Vagina (tissue), 2 donors: ENCODE measurements at regions not wholly inside any gene's neighbourhood (a gene's known extent, or its start where the extent isn't known, plus 50 kb on each side); places are given as distances from the start of the nearest gene placed in this dataset.
"Not testable (repeated sequence)": the region's sequence is repeated elsewhere in the genome, so short reads cannot be mapped to it uniquely, and the experiment has no call there.

Source experiments
- POLR2A ChIP-seq, 2 donors: fragments of 450-650 bp; IDR thresholded peaks; one replicate each; pipeline ENCODE4 v1.6.1; 2017; ENCODE audit warnings: antibody characterized with exemption in 2 of 2, mild to moderate bottlenecking in 2 of 2, moderate library complexity in 2 of 2
- TF ChIP-seq, protein P1 (sequence below), 3 experiments: fragments of 450-650 bp in 2 of 3; fragments of 200-600 bp in 1 of 3; sonication (generic) in 1 of 3; IDR thresholded peaks; one replicate each; pipeline ENCODE4 v1.5.1; 2017 to 2019; ENCODE audit warnings: antibody characterized with exemption in 3 of 3, mild to moderate bottlenecking in 2 of 3, moderate library complexity in 2 of 3

DNA sequence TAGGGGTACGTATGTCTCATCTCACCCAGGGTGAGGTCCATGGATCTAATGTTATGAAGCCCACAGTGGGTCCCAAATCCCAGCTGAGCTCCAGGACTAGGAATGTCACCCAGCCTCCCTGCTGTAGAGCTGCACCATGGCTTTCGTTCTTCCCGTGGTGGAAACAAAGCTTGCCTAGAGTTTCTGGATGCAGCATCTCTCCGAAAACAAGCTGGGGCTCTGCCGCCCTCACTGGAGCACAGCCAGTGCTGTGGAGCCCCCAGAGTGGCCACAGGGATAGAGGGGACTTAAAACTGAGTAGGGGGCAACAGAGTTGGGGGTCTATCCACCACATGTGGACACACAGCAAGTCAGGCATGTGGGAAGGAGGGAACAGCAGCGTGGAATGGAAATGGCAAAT is 192.1 kb downstream of the ANKRD30B start:
- TF ChIP-seq, protein P1, sequence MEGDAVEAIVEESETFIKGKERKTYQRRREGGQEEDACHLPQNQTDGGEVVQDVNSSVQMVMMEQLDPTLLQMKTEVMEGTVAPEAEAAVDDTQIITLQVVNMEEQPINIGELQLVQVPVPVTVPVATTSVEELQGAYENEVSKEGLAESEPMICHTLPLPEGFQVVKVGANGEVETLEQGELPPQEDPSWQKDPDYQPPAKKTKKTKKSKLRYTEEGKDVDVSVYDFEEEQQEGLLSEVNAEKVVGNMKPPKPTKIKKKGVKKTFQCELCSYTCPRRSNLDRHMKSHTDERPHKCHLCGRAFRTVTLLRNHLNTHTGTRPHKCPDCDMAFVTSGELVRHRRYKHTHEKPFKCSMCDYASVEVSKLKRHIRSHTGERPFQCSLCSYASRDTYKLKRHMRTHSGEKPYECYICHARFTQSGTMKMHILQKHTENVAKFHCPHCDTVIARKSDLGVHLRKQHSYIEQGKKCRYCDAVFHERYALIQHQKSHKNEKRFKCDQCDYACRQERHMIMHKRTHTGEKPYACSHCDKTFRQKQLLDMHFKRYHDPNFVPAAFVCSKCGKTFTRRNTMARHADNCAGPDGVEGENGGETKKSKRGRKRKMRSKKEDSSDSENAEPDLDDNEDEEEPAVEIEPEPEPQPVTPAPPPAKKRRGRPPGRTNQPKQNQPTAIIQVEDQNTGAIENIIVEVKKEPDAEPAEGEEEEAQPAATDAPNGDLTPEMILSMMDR (IDR thresholded peaks at IDR 0.05) = not testable (repeated sequence)
- TF ChIP-seq POLR2A (IDR thresholded peaks at IDR 0.05) = not testable (repeated sequence)
